Parathyroid adenoma (tissue), 2 donors: ENCODE measurements at regions not wholly inside any gene's neighbourhood (a gene's known extent, or its start where the extent isn't known, plus 50 kb on each side); places are given as distances from the start of the nearest gene placed in this dataset.
"Not testable (repeated sequence)": the region's sequence is repeated elsewhere in the genome, so short reads cannot be mapped to it uniquely, and the experiment has no call there.

ENCODE experiments used
- H2AFZ ChIP-seq: fragments of 300-600 bp; sonication (generic); one replicate; pipeline ENCODE4 v1.7.0; 2017; ENCODE audit warnings: antibody characterized with exemption, mild to moderate bottlenecking
- H3K27ac ChIP-seq: fragments of 300-600 bp; sonication (generic); one replicate; pipeline ENCODE4 v1.7.0; 2017
- H3K27me3 ChIP-seq: fragments of 300-600 bp; sonication (generic); one replicate; pipeline ENCODE4 v1.7.0; 2017; ENCODE audit warnings: low read length; ENCODE audit not compliant: control insufficient read depth, insufficient read depth
- H3K36me3 ChIP-seq: fragments of 300-600 bp; sonication (generic); one replicate; pipeline ENCODE4 v1.7.0; 2017; ENCODE audit warnings: low read length; ENCODE audit not compliant: control insufficient read depth, insufficient read depth
- H3K4me1 ChIP-seq: fragments of 300-600 bp; sonication (generic); one replicate; pipeline ENCODE4 v1.7.0; 2017; ENCODE audit warnings: control low read depth
- H3K4me2 ChIP-seq: fragments of 300-600 bp; sonication (generic); one replicate; pipeline ENCODE4 v1.7.0; 2017; ENCODE audit warnings: low read length
- H3K4me3 ChIP-seq: fragments of 300-600 bp; sonication (generic); one replicate; pipeline ENCODE4 v1.7.0; 2017; ENCODE audit warnings: low read depth, low read length
- H3K79me2 ChIP-seq: fragments of 300-600 bp; sonication (generic); one replicate; pipeline ENCODE4 v1.7.0; 2017; ENCODE audit warnings: control low read depth
- H3K9ac ChIP-seq: fragments of 300-600 bp; sonication (generic); one replicate; pipeline ENCODE4 v1.7.0; 2017; ENCODE audit warnings: mild to moderate bottlenecking
- H3K9me3 ChIP-seq: fragments of 300-600 bp; sonication (generic); one replicate; pipeline ENCODE4 v1.7.0; 2017; ENCODE audit warnings: low read length; ENCODE audit not compliant: control insufficient read depth
- TF ChIP-seq, protein P1 (sequence below): fragments of 300-600 bp; sonication (generic); IDR thresholded peaks from one replicate; pipeline ENCODE4 v1.7.0; 2017; ENCODE audit warnings: antibody characterized with exemption, mild to moderate bottlenecking
- donor health status: primary hyperparathyroidism.

DNA sequence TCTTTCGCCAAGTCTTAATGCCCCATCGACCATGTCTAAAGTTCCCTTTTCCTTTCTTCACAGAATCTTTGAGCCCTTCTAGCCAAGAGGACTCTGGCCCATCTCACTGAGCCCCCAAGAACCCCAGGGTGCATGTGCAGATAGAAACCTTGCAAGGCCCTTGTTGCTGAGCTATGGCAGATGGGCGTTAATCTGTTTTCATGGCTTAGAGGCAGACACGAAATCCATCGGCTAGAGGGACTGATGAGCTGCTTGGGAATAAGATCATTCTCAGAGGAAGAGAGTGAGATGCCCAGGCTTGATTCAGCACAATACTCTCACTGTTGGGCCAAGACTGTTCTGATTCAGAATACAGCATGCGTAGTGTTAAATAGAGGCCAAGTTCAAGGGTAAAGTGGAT is 262.5 kb upstream of the C9orf72 start:
- H3K4me1 ChIP-seq, result no peaks in the 10 kb centered on the region
- no peak overlapping the region for H3K27ac ChIP-seq
- no peaks in the 10 kb centered on the region for H3K9me3 ChIP-seq
- TF ChIP-seq, protein P1, sequence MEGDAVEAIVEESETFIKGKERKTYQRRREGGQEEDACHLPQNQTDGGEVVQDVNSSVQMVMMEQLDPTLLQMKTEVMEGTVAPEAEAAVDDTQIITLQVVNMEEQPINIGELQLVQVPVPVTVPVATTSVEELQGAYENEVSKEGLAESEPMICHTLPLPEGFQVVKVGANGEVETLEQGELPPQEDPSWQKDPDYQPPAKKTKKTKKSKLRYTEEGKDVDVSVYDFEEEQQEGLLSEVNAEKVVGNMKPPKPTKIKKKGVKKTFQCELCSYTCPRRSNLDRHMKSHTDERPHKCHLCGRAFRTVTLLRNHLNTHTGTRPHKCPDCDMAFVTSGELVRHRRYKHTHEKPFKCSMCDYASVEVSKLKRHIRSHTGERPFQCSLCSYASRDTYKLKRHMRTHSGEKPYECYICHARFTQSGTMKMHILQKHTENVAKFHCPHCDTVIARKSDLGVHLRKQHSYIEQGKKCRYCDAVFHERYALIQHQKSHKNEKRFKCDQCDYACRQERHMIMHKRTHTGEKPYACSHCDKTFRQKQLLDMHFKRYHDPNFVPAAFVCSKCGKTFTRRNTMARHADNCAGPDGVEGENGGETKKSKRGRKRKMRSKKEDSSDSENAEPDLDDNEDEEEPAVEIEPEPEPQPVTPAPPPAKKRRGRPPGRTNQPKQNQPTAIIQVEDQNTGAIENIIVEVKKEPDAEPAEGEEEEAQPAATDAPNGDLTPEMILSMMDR, result no peak
- H3K9ac ChIP-seq, result no peak overlapping the region
- no peak overlapping the region for H2AFZ ChIP-seq
- H3K4me3 ChIP-seq, result no peak overlapping the region
- no peaks in the 10 kb centered on the region for H3K36me3 ChIP-seq
- H3K4me2 ChIP-seq, result no peak overlapping the region
- H3K27me3 ChIP-seq, result no peaks in the 10 kb centered on the region
- H3K79me2 ChIP-seq, result no peaks in the 10 kb centered on the region

DNA sequence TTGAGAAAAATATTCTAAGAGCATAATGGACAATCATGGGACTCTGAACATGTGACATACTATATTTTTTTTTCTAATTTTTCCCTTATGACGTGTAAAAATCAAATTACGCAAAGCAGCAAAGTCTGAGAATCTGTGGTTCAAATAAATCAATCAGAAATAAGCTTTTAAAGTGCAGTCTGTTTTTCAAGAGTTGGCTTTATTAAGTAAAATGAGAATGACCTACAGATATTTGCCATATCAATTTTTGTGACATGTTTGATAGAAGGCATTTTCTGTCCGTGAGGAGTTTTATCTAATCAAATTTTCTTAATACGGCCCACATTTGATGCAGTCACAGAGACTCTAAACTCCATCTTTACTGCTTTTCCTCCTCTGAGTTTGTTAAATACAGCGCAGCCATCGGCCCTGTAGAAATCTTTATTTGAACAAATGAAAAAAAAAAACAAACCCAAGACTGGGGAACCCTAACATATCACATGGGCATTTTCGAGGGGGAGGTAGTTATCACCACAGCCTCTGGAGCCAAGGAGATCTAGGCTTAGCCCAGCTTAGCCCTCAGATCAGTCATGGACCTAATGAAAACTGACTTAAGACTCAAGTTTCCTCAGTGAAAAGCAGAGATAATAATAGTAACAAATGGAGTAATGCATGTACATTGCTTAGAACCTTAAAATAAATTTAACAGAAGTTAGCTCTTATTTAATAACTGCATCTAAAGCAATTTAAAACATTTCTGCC is 263.6 kb upstream of the C9orf72 start:
- H3K9ac ChIP-seq, result no peak overlapping the region

DNA sequence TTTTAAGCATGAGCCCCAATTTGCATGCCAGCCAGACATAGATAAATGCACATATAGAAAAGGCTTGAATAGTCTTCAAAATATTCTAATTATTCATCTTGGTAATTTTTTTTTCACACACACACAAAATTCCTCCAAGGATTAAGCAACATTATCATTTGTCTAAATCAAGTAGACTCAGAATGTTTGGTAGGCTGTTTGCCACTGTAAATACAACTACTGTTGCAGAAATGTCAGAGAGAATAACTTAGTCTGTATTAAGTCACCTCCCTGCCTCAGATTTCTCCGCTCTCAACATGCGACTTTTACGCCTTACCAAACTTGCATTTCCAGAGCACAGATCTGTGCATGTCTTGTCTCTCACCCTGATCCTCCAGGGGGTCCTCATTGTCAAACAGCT is 265.6 kb upstream of the C9orf72 start:
- Histone ChIP-seq H3K36me3 (no peaks in the 10 kb centered on the region), H3K9ac (no peak overlapping the region), H3K27me3 (no peaks in the 10 kb centered on the region), H3K9me3 (no peaks in the 10 kb centered on the region), H2AFZ (no peak overlapping the region), H3K4me1 (no peaks in the 10 kb centered on the region), H3K4me2 (no peak overlapping the region), H3K27ac (no peak overlapping the region), H3K79me2 (no peaks in the 10 kb centered on the region), H3K4me3 (no peak overlapping the region)
- TF ChIP-seq, protein P1, result no peak

More for the DNA sequence above, 263.6 kb upstream of the C9orf72 start:
- Histone ChIP-seq H2AFZ (no peak overlapping the region), H3K36me3 (no peaks in the 10 kb centered on the region), H3K4me1 (no peaks in the 10 kb centered on the region), H3K4me3 (no peak overlapping the region), H3K27ac (no peak overlapping the region), H3K9me3 (no peaks in the 10 kb centered on the region), H3K79me2 (no peaks in the 10 kb centered on the region), H3K4me2 (no peak overlapping the region), H3K27me3 (no peaks in the 10 kb centered on the region)
- TF ChIP-seq, protein P1, result no peak

DNA sequence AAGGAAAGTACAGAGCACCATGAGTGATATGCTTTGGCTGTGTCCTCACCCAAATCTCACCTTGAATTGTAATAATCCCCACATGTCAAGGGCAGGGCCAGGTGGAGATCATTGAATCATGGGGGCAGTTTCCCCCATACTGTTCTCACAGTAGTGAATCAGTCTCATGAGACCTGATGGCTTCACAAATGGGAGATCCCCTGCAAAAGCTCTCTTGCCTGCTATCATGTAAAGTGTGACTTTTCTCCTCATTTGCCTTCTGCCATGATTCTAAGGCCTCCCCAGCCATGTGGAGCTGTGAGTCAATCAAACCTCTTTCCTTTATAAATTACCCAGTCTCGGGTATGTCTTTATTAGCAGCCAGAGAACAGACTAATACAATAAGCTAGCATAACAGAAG is 266.5 kb upstream of the C9orf72 start:
- H3K9ac ChIP-seq, H3K4me2 ChIP-seq, H3K27me3 ChIP-seq, H3K36me3 ChIP-seq, H3K27ac ChIP-seq, H3K79me2 ChIP-seq, H3K4me3 ChIP-seq, H3K4me1 ChIP-seq, H2AFZ ChIP-seq, H3K9me3 ChIP-seq: not testable (repeated sequence)

DNA sequence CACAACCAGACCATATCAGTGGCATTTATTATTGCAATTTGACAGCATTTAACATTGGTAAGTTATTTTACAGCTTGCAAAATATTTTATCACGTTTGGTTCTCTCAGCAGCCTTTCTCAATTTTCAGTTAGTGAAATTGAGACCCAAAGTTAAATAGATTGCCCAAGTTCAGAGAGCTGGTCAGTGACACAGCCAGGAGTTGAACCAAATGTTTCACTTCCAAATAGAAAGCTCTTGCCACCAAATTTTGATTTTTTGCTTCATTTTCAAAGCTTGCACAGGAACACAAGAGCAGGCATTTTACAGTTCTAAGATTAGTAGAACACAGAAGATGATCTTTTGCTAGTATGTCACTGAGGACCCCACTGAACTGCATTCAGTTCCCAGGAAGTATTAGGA is 271.5 kb upstream of the C9orf72 start:
- no peak overlapping the region for H3K4me2 ChIP-seq
- no peaks in the 10 kb centered on the region for H3K9me3 ChIP-seq
- no peaks in the 10 kb centered on the region for H3K36me3 ChIP-seq
- no peak overlapping the region for H3K4me3 ChIP-seq
- no peaks in the 10 kb centered on the region for H3K27me3 ChIP-seq
- no peak overlapping the region for H3K9ac ChIP-seq
- H3K4me1 ChIP-seq, result no peaks in the 10 kb centered on the region
- TF ChIP-seq, protein P1, result no peak
- no peak overlapping the region for H3K27ac ChIP-seq
- no peak overlapping the region for H2AFZ ChIP-seq
- H3K79me2 ChIP-seq, result no peaks in the 10 kb centered on the region
